ENCODE measurements at regions not wholly inside any gene's neighbourhood (a gene's known extent, or its start where the extent isn't known, plus 50 kb on each side); places are given as distances from the start of the nearest gene placed in this dataset.
A peak's percentile ranks its signal among the peaks of the same experiment; 100 is the strongest.
"Not testable (repeated sequence)": the region's sequence is repeated elsewhere in the genome, so short reads cannot be mapped to it uniquely, and the experiment has no call there.

GRCh38 chr5:57394421-57395210 is 88.0 kb downstream of the ACTBL2 start:
- DNase-seq (ENCODE audit: low read depth): no peak

GRCh38 chr5:57386958-57387357 is 95.7 kb downstream of the ACTBL2 start:
- DNase-seq (ENCODE audit: low read depth): no peak

GRCh38 chr5:57383093-57383861 is 99.3 kb downstream of the ACTBL2 start:
- peak; percentile 70 for DNase-seq (ENCODE audit: low read depth)

GRCh38 chr5:57382655-57383054 is 100.0 kb downstream of the ACTBL2 start:
- DNase-seq (ENCODE audit: low read depth): no peak

- no peak for DNase-seq (ENCODE audit: low read depth)
These were observed 112.2 kb downstream of the ACTBL2 start for GRCh38 chr5:57370376-57370775.

GRCh38 chr5:57368010-57368409 is 114.6 kb downstream of the ACTBL2 start:
- no peak for DNase-seq (ENCODE audit: low read depth)

GRCh38 chr5:57366744-57367143 is 115.9 kb downstream of the ACTBL2 start:
- peak; percentile 15 for DNase-seq (ENCODE audit: low read depth)

- no peak for DNase-seq (ENCODE audit: low read depth)
These were observed 119.7 kb downstream of the ACTBL2 start for GRCh38 chr5:57362951-57363350.

GRCh38 chr5:57360871-57361270 is 121.7 kb downstream of the ACTBL2 start:
- DNase-seq (ENCODE audit: low read depth): no peak

GRCh38 chr5:57358796-57359592 is 123.6 kb downstream of the ACTBL2 start:
- DNase-seq (ENCODE audit: low read depth): no peak

GRCh38 chr5:57356850-57357249 is 125.8 kb downstream of the ACTBL2 start:
- not testable (repeated sequence) for DNase-seq (ENCODE audit: low read depth)

GRCh38 chr5:57349214-57349613 is 133.4 kb downstream of the ACTBL2 start:
- DNase-seq (ENCODE audit: low read depth): no peak

GRCh38 chr5:57348376-57349140 is 134.1 kb downstream of the ACTBL2 start:
- no peak for DNase-seq (ENCODE audit: low read depth)

GRCh38 chr5:57346328-57346727 is 136.3 kb downstream of the ACTBL2 start:
- no peak for DNase-seq (ENCODE audit: low read depth)

- DNase-seq (ENCODE audit: low read depth): no peak
These were observed 141.1 kb downstream of the ACTBL2 start for GRCh38 chr5:57341380-57341979.

GRCh38 chr5:57340681-57341080 is 141.9 kb downstream of the ACTBL2 start:
- DNase-seq (ENCODE audit: low read depth): no peak

GRCh38 chr5:57339521-57339920 is 143.1 kb downstream of the ACTBL2 start:
- no peak for DNase-seq (ENCODE audit: low read depth)

GRCh38 chr5:57338868-57339340 is 143.7 kb downstream of the ACTBL2 start:
- no peak for DNase-seq (ENCODE audit: low read depth)

- no peak for DNase-seq (ENCODE audit: low read depth)
These were observed 144.3 kb downstream of the ACTBL2 start for GRCh38 chr5:57338068-57338867.

- peak; percentile 20 for DNase-seq (ENCODE audit: low read depth)
These were observed 147.4 kb downstream of the ACTBL2 start for GRCh38 chr5:57335092-57335660.
